GM18870 (cell line): ENCODE measurements at regions not wholly inside any gene's neighbourhood (a gene's known extent, or its start where the extent isn't known, plus 50 kb on each side); places are given as distances from the start of the nearest gene placed in this dataset.

Experiments
- ATAC-seq: cut with Tn5 transposase; IDR thresholded peaks from one replicate; pipeline ENCODE4 v1.9.1; 2021; ENCODE audit warnings: moderate library complexity; ENCODE audit not compliant: unreplicated experiment

DNA sequence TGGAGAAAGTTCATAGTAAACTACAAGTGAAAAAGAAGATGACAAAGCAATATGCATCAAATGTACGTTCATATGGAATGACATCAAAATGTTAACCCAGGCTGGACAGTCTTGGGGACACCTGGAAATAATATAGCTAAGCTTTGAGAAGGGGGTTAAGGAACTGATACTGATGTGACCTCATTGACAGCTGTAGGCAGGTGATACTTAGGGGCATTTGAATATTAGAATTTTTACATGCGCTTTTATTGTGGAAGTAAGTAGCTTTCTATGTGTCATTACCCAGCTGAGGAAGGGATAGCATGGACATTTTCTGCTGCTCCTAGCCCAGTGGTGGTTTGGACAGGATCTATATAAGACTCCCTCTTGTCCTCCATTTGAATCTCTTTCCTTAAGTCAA is 299.7 kb downstream of the CWC27 start:
- ATAC-seq, result peak; percentile 39

GRCh38 chr5:65070026-65070425 is 301.3 kb downstream of the CWC27 start:
- no peak for ATAC-seq

- no peak for ATAC-seq
Measured at GRCh38 chr5:65072850-65073249, 304.1 kb downstream of the CWC27 start.

- no peak for ATAC-seq
Measured at GRCh38 chr5:65073250-65073661, 304.5 kb downstream of the CWC27 start.

GRCh38 chr5:65075623-65076250 is 307.0 kb downstream of the CWC27 start:
- ATAC-seq, result no peak

DNA sequence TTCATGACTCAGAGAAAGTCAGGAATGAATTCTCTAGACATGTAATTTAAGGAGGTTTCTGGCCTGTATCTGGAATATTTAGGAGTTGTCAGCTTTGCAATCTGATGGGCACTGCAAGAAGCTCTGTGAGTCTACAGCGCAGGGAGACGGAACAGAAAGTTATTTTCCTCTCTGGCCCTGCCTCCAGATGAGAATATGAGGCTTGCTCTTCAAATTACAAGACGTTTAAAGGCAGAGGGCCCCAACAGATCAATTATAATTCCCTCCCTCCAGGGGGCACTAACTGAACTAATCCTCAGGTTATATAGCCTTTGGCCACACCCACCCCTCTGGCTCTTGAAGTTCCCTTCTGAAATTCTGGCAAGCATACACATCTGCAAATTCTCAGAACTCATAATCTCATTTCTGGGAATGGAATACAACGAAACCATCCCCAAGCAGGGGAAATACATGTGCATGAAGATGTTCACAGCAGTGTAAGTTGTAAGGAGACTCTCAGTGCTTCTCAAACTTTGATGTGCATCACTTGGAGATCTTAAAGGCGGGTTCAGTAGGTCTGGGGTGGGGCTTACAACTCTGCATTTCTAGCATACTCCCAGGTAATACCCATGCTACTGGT is 307.6 kb downstream of the CWC27 start:
- peak; percentile 83 for ATAC-seq

- ATAC-seq, result no peak
Measured at GRCh38 chr5:65077653-65078052, 308.9 kb downstream of the CWC27 start.

GRCh38 chr5:65078331-65078730 is 309.6 kb downstream of the CWC27 start:
- ATAC-seq, result no peak

DNA sequence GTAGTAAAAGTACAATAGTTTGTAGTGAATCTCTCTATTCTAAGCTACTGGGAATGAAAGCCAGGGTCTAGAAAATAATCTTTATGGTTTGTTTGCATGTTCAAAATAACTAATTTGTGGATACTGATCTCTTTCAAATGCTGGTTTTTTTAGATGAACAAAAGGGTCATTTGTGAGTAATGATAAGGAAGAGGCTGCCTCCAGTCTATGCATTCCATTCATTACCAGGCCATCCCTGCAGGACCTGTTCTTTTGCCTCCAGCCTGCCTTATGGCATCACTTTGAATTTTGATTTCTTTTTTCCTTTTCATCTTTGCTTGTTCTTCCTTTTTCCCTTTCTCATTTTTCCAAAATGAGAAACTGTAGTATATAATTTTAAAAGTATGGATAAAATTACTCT is 312.3 kb downstream of the CWC27 start:
- no peak for ATAC-seq

DNA sequence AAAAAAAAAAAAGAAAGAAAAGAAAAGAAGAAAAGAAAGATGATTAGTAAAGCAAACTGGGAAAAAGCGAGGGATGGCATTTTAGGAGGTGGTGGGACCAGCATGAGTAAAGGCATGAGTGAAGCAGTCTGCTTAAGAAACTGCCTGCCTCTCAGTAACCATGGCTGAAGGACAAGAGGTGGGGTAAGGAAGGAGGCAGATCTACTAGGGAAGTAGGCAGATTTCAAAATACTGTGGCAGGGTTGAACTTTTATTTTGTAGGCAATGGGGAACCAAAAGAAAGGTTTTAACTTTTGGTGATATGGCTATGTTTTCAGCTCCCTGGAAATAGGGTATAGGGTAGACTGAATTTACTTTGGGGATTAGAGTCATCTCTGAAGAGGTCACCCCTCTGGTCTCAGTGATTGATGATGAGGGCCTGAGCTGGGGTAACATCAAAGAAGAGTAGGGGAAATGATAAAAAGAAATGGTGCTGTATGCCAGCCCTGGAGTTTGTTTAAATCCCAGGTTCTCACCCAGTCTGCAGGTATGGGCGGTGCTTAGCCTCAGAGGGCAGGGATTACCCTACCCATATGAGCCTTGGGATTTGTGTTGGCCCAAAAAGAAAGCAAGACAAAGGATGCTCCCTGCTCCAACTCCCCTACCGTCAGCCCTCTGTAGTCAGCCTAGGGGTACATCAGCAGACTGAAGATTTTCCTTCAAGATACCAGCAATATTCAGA is 316.2 kb downstream of the CWC27 start:
- ATAC-seq, result no peak

DNA sequence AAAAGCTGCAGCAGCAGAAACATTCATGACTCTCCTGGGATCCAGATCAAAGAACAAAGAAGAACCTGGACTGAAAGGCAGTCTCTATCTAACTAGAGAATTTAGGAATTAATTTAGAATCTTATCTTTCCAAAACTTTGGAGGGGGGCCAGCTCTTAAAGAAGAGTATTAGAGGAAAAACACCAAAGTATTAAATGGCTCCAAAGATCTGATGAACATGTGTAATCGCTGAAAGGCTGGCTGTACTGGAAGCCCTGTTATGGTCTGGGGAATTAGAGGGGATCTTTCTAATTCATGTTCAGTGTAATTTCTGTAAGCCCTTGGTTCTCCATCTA is 316.8 kb downstream of the CWC27 start:
- no peak for ATAC-seq

GRCh38 chr5:65086234-65086890 is 317.6 kb downstream of the CWC27 start:
- ATAC-seq, result no peak

- ATAC-seq, result no peak
Measured at GRCh38 chr5:65087154-65087553, 318.4 kb downstream of the CWC27 start.

GRCh38 chr5:65094279-65094678 is 325.5 kb downstream of the CWC27 start:
- ATAC-seq, result no peak

GRCh38 chr5:65098393-65098792 is 329.7 kb downstream of the CWC27 start:
- ATAC-seq, result no peak
